K562 (cell line): ENCODE measurements at regions not wholly inside any gene's neighbourhood (a gene's known extent, or its start where the extent isn't known, plus 50 kb on each side); places are given as distances from the start of the nearest gene placed in this dataset.

Source experiments
- ATAC-seq: fragments of 200-7000 bp; cut with Tn5 transposase; 3 replicates; pipeline ENCODE4 v1.9.1; 2020; ENCODE audit warnings: moderate library complexity
- BruUV-seq: library from RNA; stranded (reverse); fragments of 400-500 nt; replicated peaks from 2 replicates; lab custom pipeline; 2021; lab: Mats Ljungman, UMichigan
- CTCF ChIA-PET: fragments of 300-600 bp; formaldehyde crosslinking; extraction: SDS; loops from one replicate; lab custom pipeline; 2021; ENCODE audit warnings: low intra/inter-chr PET ratio; lab: Yijun Ruan, JAX
- POLR2A ChIA-PET: fragments of 300-600, 350-650 bp; sonication (Branson Sonifier 250); formaldehyde crosslinking; extraction: SDS; loops from one replicate; lab custom pipeline; 2021; ENCODE audit warnings: antibody characterized with exemption, inconsistent platforms; lab: Yijun Ruan, JAX
- DNase-seq, 4 experiments: peaks; one replicate each; pipeline versions ENCODE4 v3.0.0 to v3.0.0-alpha.2; 2011 to 2018; ENCODE audit warnings: low spot score in 3 of 4, mixed read lengths in 3 of 4; ENCODE audit errors: extremely low read depth in 1 of 4
- FAIRE-seq: peaks from 2 replicates; lab custom pipeline; 2011; peaks lifted over from hg19 to GRCh38; lab: Jason Lieb, UNC
- H2AFZ ChIP-seq: 2 replicates; pipeline ENCODE4 v1.6.0; 2011; ENCODE audit warnings: low read depth, low read length, control low read depth, inconsistent platforms
- H3K27ac ChIP-seq: fragments of 200-600 bp; 3 replicates; pipeline ENCODE4 v1.8.0; 2011; ENCODE audit warnings: low read depth, mild to moderate bottlenecking, control low read depth, inconsistent platforms, low read length, moderate library complexity, mixed read lengths; ENCODE audit errors: extremely low read depth
- H3K27me3 ChIP-seq, 2 experiments: fragments of 300-600 bp in 1 of 2; 2 replicates in 1 of 2; 3 replicates in 1 of 2; pipeline versions ENCODE4 v1.6.0 to v1.8.0; 2011; ENCODE audit warnings: inconsistent platforms in 2 of 2, low read length in 2 of 2, mild to moderate bottlenecking in 1 of 2, mixed read lengths in 1 of 2, moderate library complexity in 1 of 2; ENCODE audit not compliant: control insufficient read depth in 2 of 2, insufficient read depth in 2 of 2
- H3K36me3 ChIP-seq: fragments of 300-600 bp; 3 replicates; pipeline ENCODE4 v1.8.0; 2011; ENCODE audit warnings: mild to moderate bottlenecking, low read length, inconsistent platforms; ENCODE audit not compliant: control insufficient read depth, insufficient read depth
- H3K4me1 ChIP-seq, 2 experiments: fragments of 200-600 bp in 1 of 2; replicated peaks in 1 of 2; 2 replicates in 1 of 2; 3 replicates in 1 of 2; pipeline versions ENCODE4 v1.5.1 to v1.8.0; 2011; ENCODE audit warnings: inconsistent platforms in 2 of 2, low read length in 2 of 2, mild to moderate bottlenecking in 1 of 2, mixed read lengths in 1 of 2, moderate library complexity in 1 of 2; ENCODE audit not compliant: control insufficient read depth in 2 of 2, insufficient read depth in 2 of 2
- H3K4me2 ChIP-seq: 2 replicates; pipeline ENCODE4 v1.6.1; 2011; ENCODE audit warnings: low read length, control low read depth, inconsistent platforms, mixed read lengths; ENCODE audit not compliant: insufficient read depth
- H3K4me3 ChIP-seq: fragments of 200-600 bp; sonication (generic), shearing (Covaris generic); 2 replicates; pipeline ENCODE4 v1.5.1; 2016; ENCODE audit warnings: control low read depth, inconsistent platforms
- H3K79me2 ChIP-seq: fragments of 200-600 bp; 3 replicates; pipeline ENCODE4 v1.8.0; 2011; ENCODE audit warnings: low read length, inconsistent platforms; ENCODE audit not compliant: control insufficient read depth, insufficient read depth
- H3K9ac ChIP-seq, 2 experiments: 2 replicates each; pipeline versions ENCODE4 v1.6.0 to v1.6.1; 2011; ENCODE audit warnings: low read depth in 2 of 2, low read length in 2 of 2, control low read depth in 1 of 2, inconsistent platforms in 1 of 2, mild to moderate bottlenecking in 1 of 2, mixed read lengths in 1 of 2; ENCODE audit not compliant: insufficient read depth in 1 of 2
- H3K9me1 ChIP-seq: one replicate; pipeline ENCODE4 v1.6.0; 2011; ENCODE audit warnings: inconsistent platforms, mild to moderate bottlenecking, low read length, moderate library complexity; ENCODE audit not compliant: control insufficient read depth, insufficient read depth
- H3K9me3 ChIP-seq: replicated peaks from 2 replicates; pipeline ENCODE4 v1.5.1; 2011; ENCODE audit warnings: low read depth, low read length, inconsistent platforms; ENCODE audit not compliant: control insufficient read depth, insufficient read depth
- H4K20me1 ChIP-seq: replicated peaks from 2 replicates; pipeline ENCODE4 v1.6.1; 2011; ENCODE audit warnings: low read length, inconsistent platforms, mixed read lengths; ENCODE audit not compliant: control insufficient read depth, insufficient read depth
- DPF2 ChIP-seq: fragments of 450-650 bp; IDR thresholded peaks from 2 replicates; pipeline ENCODE4 v1.6.1; 2016
- FOXA1 ChIP-seq: fragments of 450-650 bp; IDR thresholded peaks from 2 replicates; pipeline ENCODE4 v1.6.1; 2016; ENCODE audit warnings: mild to moderate bottlenecking, borderline replicate concordance
- HDGF ChIP-seq: fragments of 450-650 bp; IDR thresholded peaks from 2 replicates; pipeline ENCODE4 v1.6.1; 2016
- MAFK ChIP-seq: IDR thresholded peaks from 2 replicates; pipeline ENCODE4 v1.6.1; 2011; ENCODE audit warnings: low read length, improper control_type of control experiment
- PHF20 ChIP-seq: fragments of 450-650 bp; IDR thresholded peaks from 2 replicates; pipeline ENCODE4 v1.6.1; 2018; ENCODE audit not compliant: partially characterized antibody
- RAD21 ChIP-seq, 2 experiments: fragments of 250-450 bp in 1 of 2; fragments of 450-650 bp in 1 of 2; sonication (Bioruptor Pico) in 1 of 2; formaldehyde crosslinking in 1 of 2; IDR thresholded peaks in 1 of 2; conservative IDR thresholded peaks in 1 of 2; 2 replicates each; pipeline versions ENCODE4 v1.4.0 to v1.8.0; 2020 to 2022; ENCODE audit warnings: mild to moderate bottlenecking in 2 of 2, moderate library complexity in 1 of 2
- RFX7 ChIP-seq: fragments of 250-450 bp; sonication (Bioruptor Pico); IDR thresholded peaks from 2 replicates; pipeline ENCODE4 v1.5.1; 2021; ENCODE audit warnings: mild to moderate bottlenecking
- SMAD4 ChIP-seq: fragments of 250-450 bp; sonication (Bioruptor Pico); conservative IDR thresholded peaks from 2 replicates; pipeline ENCODE4 v1.8.0; 2021; ENCODE audit warnings: inconsistent platforms, mild to moderate bottlenecking, moderate library complexity
- SMARCB1 ChIP-seq: IDR thresholded peaks from 2 replicates; pipeline ENCODE4 v1.6.1; 2011; ENCODE audit warnings: improper control_type of control experiment, low read depth; ENCODE audit not compliant: insufficient read length
- TCF7 ChIP-seq: sonication (generic); IDR thresholded peaks from 2 replicates; pipeline ENCODE4 v1.6.1; 2016; ENCODE audit warnings: antibody characterized with exemption, borderline replicate concordance
- ZKSCAN3 ChIP-seq: fragments of 250-450 bp; sonication (Bioruptor Pico); IDR thresholded peaks from 2 replicates; pipeline ENCODE4 v1.4.0; 2020
- ZNF384 ChIP-seq: IDR thresholded peaks from 2 replicates; pipeline ENCODE4 v1.6.1; 2012; ENCODE audit warnings: low read depth, low read length, improper control_type of control experiment
- ZNF551 ChIP-seq: fragments of 250-450 bp; sonication (Bioruptor Pico); IDR thresholded peaks from 2 replicates; pipeline ENCODE4 v1.5.0; 2021; ENCODE audit warnings: mild to moderate bottlenecking, moderate library complexity
- ZNF695 ChIP-seq: fragments of 450-650 bp; formaldehyde crosslinking; IDR thresholded peaks from 2 replicates; pipeline ENCODE4 v1.4.0; 2020; ENCODE audit warnings: mild to moderate bottlenecking, moderate library complexity
- ZNF778 ChIP-seq: fragments of 450-650 bp; formaldehyde crosslinking; IDR thresholded peaks from 2 replicates; pipeline ENCODE4 v1.4.0; 2020; ENCODE audit warnings: mild to moderate bottlenecking, moderate library complexity
- WGBS: fragments of 100-300 bp; shearing (Covaris generic); methylation state at CpG from one replicate; pipeline ENCODE4 v1.1.6; 2016; ENCODE audit warnings: low coverage, mixed read lengths; ENCODE audit not compliant: insufficient coverage; ENCODE audit errors: missing lambda C conversion rate; 5-methylcytosine and 5-hydroxymethylcytosine counted together
- in situ Hi-C: fragments of 300-500 bp; cut with MboI; formaldehyde crosslinking; loops from 4 replicates; pipeline ENCODE4 v1.15.0; 2018; ENCODE audit warnings: inconsistent platforms, mixed read lengths
- intact Hi-C: fragments of 100-400 bp; cut with micrococcal nuclease; formaldehyde crosslinking; loops from 2 replicates; pipeline ENCODE4 v1.14.2; 2022

- no peak for TF ChIP-seq FOXA1
- TF ChIP-seq ZKSCAN3 (CRISPR knock-in tag): no peak
- no peak for TF ChIP-seq MAFK
- TF ChIP-seq DPF2: no peak
- no peak for TF ChIP-seq SMARCB1
- TF ChIP-seq PHF20: no peak
- no peak for TF ChIP-seq HDGF
- no peak for TF ChIP-seq ZNF551 (CRISPR knock-in tag)
- no peak for TF ChIP-seq ZNF778 (CRISPR knock-in tag)
Measured at GRCh38 chr6:142633317-142633716, 311.7 kb downstream of the HIVEP2 start.

GRCh38 chr6:142635130-142635529 lies 309.8 kb downstream of the HIVEP2 start:
- H3K36me3 ChIP-seq: no peaks in the 10 kb centered on the region
- H2AFZ ChIP-seq: no peak overlapping the region
- 0% methylated on average over 1 of the region's 1 CpG for WGBS
- no peak overlapping the region for H3K4me3 ChIP-seq
- no peak for FAIRE-seq
- no TSS peak for BruUV-seq
- in situ Hi-C loops (no loop called here), intact Hi-C loops (no loop called here)
- no peak overlapping the region for H3K4me2 ChIP-seq
- no peaks in the 10 kb centered on the region for H3K79me2 ChIP-seq
- ChIA-PET POLR2A (no interaction called here), CTCF (no interaction called here)
- H3K4me1 ChIP-seq: no peaks in the 10 kb centered on the region
- no peaks in the 10 kb centered on the region for H3K27me3 ChIP-seq
- H3K27ac ChIP-seq: no peak overlapping the region
- no peak for DNase-seq
- H4K20me1 ChIP-seq: no peaks in the 10 kb centered on the region
- ATAC-seq: no peak
- TF ChIP-seq ZNF384: no peak
- TF ChIP-seq RFX7 (CRISPR knock-in tag): no peak
- no peak for TF ChIP-seq ZNF695 (CRISPR knock-in tag)
- no peak for TF ChIP-seq RAD21 (CRISPR knock-in tag; conservative IDR thresholded peaks at IDR 0.05 in 1 of 2, IDR thresholded peaks at IDR 0.05 in 1 of 2)
- no peak for TF ChIP-seq TCF7
- no peak for TF ChIP-seq SMAD4 (CRISPR knock-in tag)
- H3K9ac ChIP-seq: no peak overlapping the region
- no peaks in the 10 kb centered on the region for H3K9me1 ChIP-seq
- no peaks in the 10 kb centered on the region for H3K9me3 ChIP-seq

More at GRCh38 chr6:142633317-142633716, 311.7 kb downstream of the HIVEP2 start:
- in situ Hi-C loops: no loop called here
- POLR2A ChIA-PET: interaction anchor here (0.6 kb wide), 1 partner anchor 14 kb away, joined by 3 read pairs; no protein-coding TSS in a partner anchor
- ATAC-seq: no peak
- CTCF ChIA-PET: no interaction called here
- Histone ChIP-seq H3K79me2 (no peaks in the 10 kb centered on the region), H3K36me3 (no peaks in the 10 kb centered on the region), H4K20me1 (no peaks in the 10 kb centered on the region), H3K4me3 (no peak overlapping the region), H3K27me3 (no peaks in the 10 kb centered on the region), H3K9me1 (no peaks in the 10 kb centered on the region), H2AFZ (no peak overlapping the region), H3K27ac (no peak overlapping the region), H3K4me2 (no peak overlapping the region), H3K9ac (no peak overlapping the region), H3K9me3 (no peaks in the 10 kb centered on the region), H3K4me1 (no peaks in the 10 kb centered on the region)
- intact Hi-C loops: no loop called here
- no peak for DNase-seq
- BruUV-seq: no TSS peak
- FAIRE-seq: no peak
